OCI-LY1 (cell line): ENCODE measurements at regions not wholly inside any gene's neighbourhood (a gene's known extent, or its start where the extent isn't known, plus 50 kb on each side); places are given as distances from the start of the nearest gene placed in this dataset.

Experiments
- CTCF ChIP-seq: fragments of 200-600 bp; sonication (generic), shearing (Covaris generic); IDR thresholded peaks from 2 replicates; pipeline ENCODE4 v1.5.1; 2017; ENCODE audit warnings: mild to moderate bottlenecking, antibody characterized with exemption, low read length, moderate library complexity, mixed read lengths
- EZH2 ChIP-seq: fragments of 200-600 bp; sonication (generic), shearing (Covaris generic); IDR thresholded peaks from 2 replicates; pipeline ENCODE4 v1.8.0; 2017; ENCODE audit warnings: borderline replicate concordance, mixed run types, mild to moderate bottlenecking, antibody characterized with exemption, low read length, moderate library complexity, mixed read lengths

- TF ChIP-seq CTCF, result no peak
- TF ChIP-seq EZH2, result no peak
Observed at GRCh38 chr4:141391771-141392170, 171.1 kb downstream of the ZNF330 start.
